Gastroesophageal sphincter (tissue), 4 donors: ENCODE measurements at regions not wholly inside any gene's neighbourhood (a gene's known extent, or its start where the extent isn't known, plus 50 kb on each side); places are given as distances from the start of the nearest gene placed in this dataset.

ENCODE experiments used
- ATAC-seq: fragments of 150-250 bp; one replicate; pipeline ENCODE4 v1.9.1; 2016; ENCODE audit warnings: mild to moderate bottlenecking, moderate library complexity
- H3K27ac ChIP-seq, 4 donors: fragments of 200-600 bp; sonication (generic) in 3 of 4; 1 replicate in 3 of 4; 2 replicates in 1 of 4; pipeline ENCODE4 v1.5.1; 2016 to 2019
- H3K27me3 ChIP-seq: fragments of 200-600 bp; sonication (generic); one replicate; pipeline ENCODE4 v1.5.1; 2019
- H3K36me3 ChIP-seq, 2 donors: fragments of 200-600 bp; sonication (generic); one replicate each; pipeline ENCODE4 v1.5.1; 2019; ENCODE audit warnings: control low read depth in 1 of 2
- H3K4me1 ChIP-seq, 3 donors: fragments of 200-600 bp; sonication (generic); 1 replicate in 2 of 3; 2 replicates in 1 of 3; pipeline ENCODE4 v1.5.1; 2016 to 2019; ENCODE audit warnings: control low read depth in 2 of 3
- H3K4me3 ChIP-seq, 2 donors: fragments of 200-600 bp; sonication (generic); one replicate each; pipeline ENCODE4 v1.5.1; 2019; ENCODE audit warnings: mild to moderate bottlenecking in 1 of 2, moderate library complexity in 1 of 2
- H3K9me3 ChIP-seq, 3 donors: fragments of 200-600 bp; sonication (generic); one replicate each; pipeline ENCODE4 v1.5.1; 2017 to 2019; ENCODE audit warnings: control low read depth in 2 of 3
- EP300 ChIP-seq: sonication (generic); formaldehyde crosslinking; IDR thresholded peaks from one replicate; pipeline ENCODE4 v1.6.1; 2017; ENCODE audit warnings: antibody characterized with exemption, mild to moderate bottlenecking
- POLR2A ChIP-seq, 2 donors: fragments of 450-650 bp; IDR thresholded peaks; one replicate each; pipeline ENCODE4 v1.6.1; 2017; ENCODE audit warnings: antibody characterized with exemption in 2 of 2, mild to moderate bottlenecking in 2 of 2, moderate library complexity in 1 of 2
- POLR2AphosphoS5 ChIP-seq: sonication (generic); formaldehyde crosslinking; IDR thresholded peaks from one replicate; pipeline ENCODE4 v1.6.1; 2017; ENCODE audit warnings: antibody characterized with exemption
- WGBS, 2 donors: methylation state at CpG; one replicate each; pipeline ENCODE4 v1.1.5; 2018; ENCODE audit warnings: low coverage in 1 of 2; 5-methylcytosine and 5-hydroxymethylcytosine counted together
- TF ChIP-seq, protein P1 (sequence below), 4 experiments: fragments of 200-600 bp in 2 of 4; fragments of 450-650 bp in 2 of 4; sonication (generic) in 1 of 4; IDR thresholded peaks; one replicate each; pipeline ENCODE4 v1.5.1; 2017 to 2019; ENCODE audit warnings: antibody characterized with exemption in 4 of 4, mild to moderate bottlenecking in 2 of 4, moderate library complexity in 2 of 4

DNA sequence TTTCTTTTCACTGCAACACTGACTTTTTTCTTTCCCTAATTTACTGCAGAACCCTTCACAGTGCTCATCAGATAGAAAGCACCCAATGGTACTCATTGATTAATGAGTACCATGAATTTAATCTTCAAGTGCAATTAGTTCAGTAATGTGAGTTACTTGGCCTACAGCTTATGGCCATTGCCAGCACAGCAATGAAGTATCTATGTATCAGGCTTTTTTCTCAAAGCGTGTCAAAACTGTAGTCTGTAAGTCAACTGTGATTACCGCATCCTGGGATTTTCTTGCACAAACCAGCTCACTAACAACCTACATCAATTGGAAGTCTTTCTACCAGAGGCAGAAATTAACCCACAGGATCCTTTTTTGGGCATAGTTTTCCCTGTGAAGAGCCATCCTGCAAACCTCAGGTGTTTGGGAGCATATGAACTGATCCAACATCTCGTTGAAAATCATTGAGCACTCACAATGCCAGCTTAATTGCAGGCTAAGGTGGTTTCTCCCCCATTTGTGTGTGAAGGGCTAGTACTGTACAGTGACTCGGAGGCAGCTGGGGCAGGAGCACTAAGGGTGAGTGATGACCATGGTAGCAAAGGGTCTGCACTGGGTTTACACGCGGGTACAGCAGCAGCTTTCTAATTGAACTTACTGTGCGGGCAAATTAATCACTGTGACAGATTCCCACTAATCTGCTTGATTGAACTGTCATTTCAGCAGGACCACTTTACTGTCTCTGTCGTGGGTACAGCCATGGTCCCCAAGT is 619.3 kb downstream of the SNAPC1 start:
- TF ChIP-seq POLR2AphosphoS5, result no peak
- TF ChIP-seq, protein P1, sequence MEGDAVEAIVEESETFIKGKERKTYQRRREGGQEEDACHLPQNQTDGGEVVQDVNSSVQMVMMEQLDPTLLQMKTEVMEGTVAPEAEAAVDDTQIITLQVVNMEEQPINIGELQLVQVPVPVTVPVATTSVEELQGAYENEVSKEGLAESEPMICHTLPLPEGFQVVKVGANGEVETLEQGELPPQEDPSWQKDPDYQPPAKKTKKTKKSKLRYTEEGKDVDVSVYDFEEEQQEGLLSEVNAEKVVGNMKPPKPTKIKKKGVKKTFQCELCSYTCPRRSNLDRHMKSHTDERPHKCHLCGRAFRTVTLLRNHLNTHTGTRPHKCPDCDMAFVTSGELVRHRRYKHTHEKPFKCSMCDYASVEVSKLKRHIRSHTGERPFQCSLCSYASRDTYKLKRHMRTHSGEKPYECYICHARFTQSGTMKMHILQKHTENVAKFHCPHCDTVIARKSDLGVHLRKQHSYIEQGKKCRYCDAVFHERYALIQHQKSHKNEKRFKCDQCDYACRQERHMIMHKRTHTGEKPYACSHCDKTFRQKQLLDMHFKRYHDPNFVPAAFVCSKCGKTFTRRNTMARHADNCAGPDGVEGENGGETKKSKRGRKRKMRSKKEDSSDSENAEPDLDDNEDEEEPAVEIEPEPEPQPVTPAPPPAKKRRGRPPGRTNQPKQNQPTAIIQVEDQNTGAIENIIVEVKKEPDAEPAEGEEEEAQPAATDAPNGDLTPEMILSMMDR (IDR thresholded peaks at IDR 0.05), result no peak
- Histone ChIP-seq H3K4me1 (no peaks in the 10 kb centered on the region), H3K27me3 (no peaks in the 10 kb centered on the region), H3K4me3 (no peak overlapping the region), H3K27ac (no peak overlapping the region), H3K36me3 (no peaks in the 10 kb centered on the region), H3K9me3 (no peaks in the 10 kb centered on the region)
- WGBS, 2 donors, result 51 to 59% methylated on average over 4 to 7 of the region's 8 CpGs
- no peak for ATAC-seq

DNA sequence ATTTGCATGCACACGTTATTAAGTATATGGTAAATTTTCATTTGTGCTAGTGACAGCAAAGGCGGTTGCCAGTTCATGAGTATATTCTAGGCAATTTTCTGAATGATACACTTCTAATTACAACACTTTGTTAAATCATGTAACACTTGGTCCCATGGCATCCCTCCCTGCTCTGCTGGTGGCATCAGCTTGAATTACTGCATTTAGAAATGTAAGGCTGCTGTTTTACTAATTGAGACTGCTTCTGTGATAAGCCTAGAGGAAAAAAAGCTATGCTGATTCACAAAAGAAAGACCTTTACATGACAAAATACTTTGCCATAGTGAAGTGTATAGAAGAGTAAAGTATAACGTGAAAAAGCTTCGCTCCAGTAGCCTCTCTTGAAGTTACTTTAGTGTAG is 636.1 kb downstream of the KCNH5 start:
- no peaks in the 10 kb centered on the region for H3K27me3 ChIP-seq
- H3K27ac ChIP-seq, result no peak overlapping the region
- H3K36me3 ChIP-seq, result no peaks in the 10 kb centered on the region
- no peak overlapping the region for H3K4me3 ChIP-seq
- ATAC-seq, result no peak
- no peaks in the 10 kb centered on the region for H3K4me1 ChIP-seq
- H3K9me3 ChIP-seq, result no peaks in the 10 kb centered on the region
- no peak for TF ChIP-seq EP300
- TF ChIP-seq, protein P1 (IDR thresholded peaks at IDR 0.05), result no peak
- no peak for TF ChIP-seq POLR2AphosphoS5
- TF ChIP-seq POLR2A (IDR thresholded peaks at IDR 0.05), result no peak
- 59 to 62% methylated on average over 4 of the region's 4 CpGs for WGBS, 2 donors

DNA sequence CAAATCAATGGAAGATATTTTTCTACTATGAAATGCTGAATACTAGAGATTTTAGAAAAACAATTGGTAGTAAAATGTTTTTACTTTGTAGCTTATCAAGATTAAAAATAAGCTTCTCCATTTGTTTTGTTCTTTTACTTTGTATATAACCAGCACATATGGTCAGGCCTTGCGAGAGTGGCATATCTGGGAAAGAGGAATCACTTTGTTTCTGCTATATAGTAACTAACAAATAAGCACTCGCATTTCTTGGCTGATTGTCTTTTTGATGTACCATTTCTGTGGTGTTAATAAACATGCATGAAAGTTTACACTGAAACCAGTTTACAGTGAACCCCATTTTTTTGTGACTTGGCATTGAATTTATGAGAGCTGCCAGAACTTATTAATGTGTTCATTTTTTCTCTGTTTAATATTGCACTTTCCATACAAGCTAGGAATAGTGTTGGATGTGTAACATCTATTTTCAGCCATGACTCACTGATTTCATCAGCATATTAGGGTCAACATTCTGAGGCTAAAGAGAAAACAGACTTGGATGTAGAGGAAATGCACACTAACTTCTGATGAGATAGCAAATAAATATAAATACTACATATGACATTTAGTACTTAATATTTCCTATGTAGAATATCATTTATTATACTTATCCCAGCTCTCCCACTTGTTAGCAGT is 635.5 kb downstream of the KCNH5 start:
- H3K36me3 ChIP-seq, result no peaks in the 10 kb centered on the region

DNA sequence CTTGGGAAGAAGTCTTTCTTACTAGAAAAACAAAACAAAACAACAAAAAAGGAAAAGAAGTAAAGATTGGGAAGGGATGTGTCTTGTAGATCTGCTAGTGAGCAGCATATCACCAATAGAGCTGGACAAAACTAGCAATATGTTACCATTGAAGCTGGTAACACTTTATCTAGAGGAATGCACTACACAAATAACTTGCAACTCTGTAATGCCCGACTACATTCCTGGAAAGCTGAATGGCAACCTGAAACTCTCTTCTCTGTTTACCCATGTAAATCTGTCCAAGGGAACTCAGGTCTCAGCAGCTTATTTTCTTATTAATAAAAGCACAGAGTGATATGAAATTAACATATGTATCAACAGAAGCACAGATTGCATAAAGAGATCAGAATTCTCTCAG is 624.4 kb downstream of the KCNH5 start:
- H3K36me3 ChIP-seq, result no peaks in the 10 kb centered on the region
- H3K9me3 ChIP-seq, result peaks cover 0 to 12% (median 0%) of the 10 kb centered on the region in 3 donors
- no peak for ATAC-seq
- no peak overlapping the region for H3K27ac ChIP-seq
- no peak for TF ChIP-seq POLR2AphosphoS5
- TF ChIP-seq EP300, result no peak
- no peak for TF ChIP-seq POLR2A (IDR thresholded peaks at IDR 0.05)
- TF ChIP-seq, protein P1 (IDR thresholded peaks at IDR 0.05), result no peak
- H3K4me3 ChIP-seq, result no peak overlapping the region
- H3K27me3 ChIP-seq, result no peaks in the 10 kb centered on the region
- 40 to 53% methylated on average over 1 of the region's 1 CpG for WGBS, 2 donors
- no peaks in the 10 kb centered on the region for H3K4me1 ChIP-seq

More for the DNA sequence above, 635.5 kb downstream of the KCNH5 start:
- TF ChIP-seq POLR2AphosphoS5 (no peak), POLR2A (IDR thresholded peaks at IDR 0.05) (no peak), EP300 (no peak)
- TF ChIP-seq, protein P1 (IDR thresholded peaks at IDR 0.05), result no peak
- 64 to 65% methylated on average over 2 of the region's 2 CpGs for WGBS, 2 donors
- Histone ChIP-seq H3K9me3 (no peaks in the 10 kb centered on the region), H3K27me3 (no peaks in the 10 kb centered on the region), H3K4me1 (no peaks in the 10 kb centered on the region), H3K4me3 (no peak overlapping the region), H3K27ac (no peak overlapping the region)
- no peak for ATAC-seq
